GM12891 (cell line): ENCODE measurements at regions not wholly inside any gene's neighbourhood (a gene's known extent, or its start where the extent isn't known, plus 50 kb on each side); places are given as distances from the start of the nearest gene placed in this dataset.
A peak's percentile ranks its signal among the peaks of the same experiment; 100 is the strongest.

Experiments used
- DNase-seq: peaks from one replicate; pipeline ENCODE4 v3.0.0; 2011; ENCODE audit warnings: low spot score; ENCODE audit not compliant: insufficient read length
- FAIRE-seq: peaks from 2 replicates; lab custom pipeline; 2011; peaks lifted over from hg19 to GRCh38; lab: Jason Lieb, UNC
- PAX5 ChIP-seq: IDR thresholded peaks from 2 replicates; pipeline ENCODE4 v1.6.1; 2011; ENCODE audit warnings: low read length, moderate library complexity, mild to moderate bottlenecking; ENCODE audit not compliant: insufficient read depth, severe bottlenecking
- POLR2A ChIP-seq: IDR thresholded peaks from 2 replicates; pipeline ENCODE4 v1.6.1; 2011; ENCODE audit warnings: low read depth, low read length, control low read depth
- POLR2AphosphoS5 ChIP-seq: IDR thresholded peaks from 2 replicates; pipeline ENCODE4 v1.6.1; 2011; ENCODE audit warnings: low read depth, low read length, control low read depth
- POU2F2 ChIP-seq: IDR thresholded peaks from 2 replicates; pipeline ENCODE4 v1.6.1; 2011; ENCODE audit warnings: low read depth, mild to moderate bottlenecking, control low read depth, low read length, moderate library complexity
- SPI1 ChIP-seq: IDR thresholded peaks from 2 replicates; pipeline ENCODE4 v1.6.1; 2011; ENCODE audit warnings: low read depth, low read length, control low read depth
- TAF1 ChIP-seq: IDR thresholded peaks from 2 replicates; pipeline ENCODE4 v1.6.1; 2011; ENCODE audit warnings: low read depth, low read length, control low read depth

DNA sequence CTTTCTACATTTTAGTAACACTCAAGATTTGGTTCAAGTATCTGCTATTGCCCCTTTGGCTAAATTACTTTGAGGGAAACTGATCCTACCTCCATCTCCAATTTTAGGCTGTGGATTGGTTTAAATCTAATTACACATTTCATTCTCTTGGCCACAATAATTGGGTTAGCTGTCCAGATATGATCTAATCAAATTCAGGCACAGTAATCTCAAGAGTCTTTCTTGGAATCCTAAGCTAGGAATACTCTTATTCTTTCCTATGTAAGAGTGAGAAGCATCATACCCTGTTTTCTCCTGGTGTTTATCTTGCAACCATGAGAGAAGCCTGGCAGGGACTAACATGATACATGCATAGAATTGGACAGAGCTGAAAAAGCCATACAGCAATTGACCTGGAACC, 300.4 kb upstream of the MARCKS start:
- DNase-seq: no peak
- FAIRE-seq: no peak
- no peak for TF ChIP-seq TAF1
- no peak for TF ChIP-seq SPI1
- no peak for TF ChIP-seq POLR2AphosphoS5
- no peak for TF ChIP-seq POLR2A

- DNase-seq (no peak), FAIRE-seq (no peak)
- TF ChIP-seq PAX5 (no peak), SPI1 (no peak), POLR2AphosphoS5 (no peak), POLR2A (no peak), TAF1 (no peak), POU2F2 (no peak)
Observed at GRCh38 chr6:113558431-113558830, 298.7 kb upstream of the MARCKS start.

DNA sequence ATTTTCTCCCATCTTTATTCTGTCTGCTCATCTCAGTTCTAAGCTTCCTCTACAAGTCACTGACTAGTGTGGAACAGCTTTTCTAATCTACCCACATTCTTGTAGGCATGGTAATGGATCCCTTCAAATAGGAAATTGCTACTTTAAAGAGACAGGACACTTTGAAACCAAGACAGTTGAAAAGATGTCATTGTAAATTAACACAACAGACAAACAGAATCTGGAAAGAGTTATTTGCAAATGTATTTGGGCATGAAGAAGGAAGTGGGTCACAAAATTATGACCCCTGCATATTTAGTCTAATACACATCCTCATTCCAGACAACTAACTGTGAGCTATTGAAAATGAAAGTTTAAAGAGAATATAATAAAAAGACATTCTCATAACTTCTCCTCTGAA, 298.2 kb upstream of the MARCKS start:
- TF ChIP-seq PAX5 (no peak), POU2F2 (no peak)
- DNase-seq: no peak
- FAIRE-seq: no peak

DNA sequence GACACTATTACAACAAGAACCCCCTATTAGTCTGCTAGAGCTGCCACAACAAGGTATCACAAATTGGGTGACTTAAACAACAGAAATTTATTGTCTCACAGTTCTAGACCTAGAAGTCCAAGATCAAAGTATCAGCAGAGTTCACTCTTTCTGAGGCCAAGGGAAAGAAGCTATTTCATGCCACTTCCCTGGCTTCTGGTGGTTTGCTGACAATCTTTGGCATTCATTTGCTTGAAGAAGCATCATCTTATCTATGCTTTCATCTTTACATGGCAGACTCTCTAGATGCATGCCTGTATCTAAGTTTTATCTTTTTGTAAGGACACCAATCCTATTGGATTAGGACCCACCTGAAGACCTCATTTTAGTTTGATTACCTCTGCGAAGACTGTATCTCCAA, 296.8 kb upstream of the MARCKS start:
- no peak for TF ChIP-seq SPI1
- TF ChIP-seq POLR2A: no peak
- TF ChIP-seq POLR2AphosphoS5: no peak
- TF ChIP-seq TAF1: no peak
- TF ChIP-seq PAX5: no peak
- no peak for TF ChIP-seq POU2F2
- DNase-seq (no peak), FAIRE-seq (no peak)

DNA sequence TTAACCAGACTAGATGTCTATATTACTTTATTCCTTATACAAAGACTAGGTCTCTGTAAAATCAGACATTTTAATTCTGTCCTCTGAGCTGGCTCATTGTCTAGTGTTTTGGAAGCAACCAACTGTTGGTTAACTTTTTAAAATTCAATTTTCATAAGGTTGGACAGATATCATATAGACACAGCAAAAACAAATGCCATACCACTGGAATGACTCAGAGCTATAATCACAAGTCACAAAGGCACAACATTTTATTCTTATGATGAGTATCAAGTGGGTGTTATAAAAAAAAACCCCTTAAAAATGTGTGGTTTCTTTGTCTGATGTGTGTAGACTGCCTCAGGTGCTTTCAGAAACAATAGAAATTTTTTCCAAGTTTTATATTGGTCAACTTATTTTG, 296.2 kb upstream of the MARCKS start:
- no peak for TF ChIP-seq SPI1
- TF ChIP-seq TAF1: no peak
- TF ChIP-seq POLR2AphosphoS5: no peak
- no peak for TF ChIP-seq POLR2A
- no peak for TF ChIP-seq POU2F2
- no peak for TF ChIP-seq PAX5
- no peak for FAIRE-seq
- DNase-seq: no peak

DNA sequence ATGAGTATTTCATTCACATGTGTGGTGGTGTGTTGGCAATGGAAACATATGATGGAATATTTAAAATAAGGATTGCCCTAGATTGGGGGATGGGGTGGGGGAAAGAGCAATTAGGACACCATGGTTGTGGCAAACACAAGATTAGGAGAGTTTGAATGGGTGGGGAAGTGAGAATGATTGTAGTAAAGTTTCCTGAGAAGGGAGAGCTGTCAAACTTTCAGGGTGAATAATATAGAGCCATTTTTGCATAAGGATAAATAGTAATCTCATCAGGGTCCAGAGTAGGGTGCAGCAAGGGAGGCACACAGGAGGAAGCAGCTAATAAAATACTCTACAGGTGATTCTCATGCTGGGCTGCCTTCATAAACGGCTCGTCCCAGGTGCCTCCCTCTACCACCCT, 294.9 kb upstream of the MARCKS start:
- no peak for FAIRE-seq
- no peak for TF ChIP-seq TAF1
- no peak for TF ChIP-seq POU2F2
- TF ChIP-seq SPI1: peak; percentile 78
- TF ChIP-seq PAX5: no peak
- no peak for TF ChIP-seq POLR2A
- no peak for DNase-seq

GRCh38 chr6:113564371-113565171, 292.6 kb upstream of the MARCKS start:
- TF ChIP-seq POLR2AphosphoS5 (no peak), POU2F2 (no peak), SPI1 (no peak), TAF1 (no peak), PAX5 (no peak)
- DNase-seq: no peak
- FAIRE-seq: no peak

GRCh38 chr6:113565306-113565705, 291.8 kb upstream of the MARCKS start:
- FAIRE-seq: no peak
- TF ChIP-seq POLR2A (no peak), TAF1 (no peak), POU2F2 (no peak), SPI1 (no peak), PAX5 (no peak), POLR2AphosphoS5 (no peak)
- DNase-seq: no peak

DNA sequence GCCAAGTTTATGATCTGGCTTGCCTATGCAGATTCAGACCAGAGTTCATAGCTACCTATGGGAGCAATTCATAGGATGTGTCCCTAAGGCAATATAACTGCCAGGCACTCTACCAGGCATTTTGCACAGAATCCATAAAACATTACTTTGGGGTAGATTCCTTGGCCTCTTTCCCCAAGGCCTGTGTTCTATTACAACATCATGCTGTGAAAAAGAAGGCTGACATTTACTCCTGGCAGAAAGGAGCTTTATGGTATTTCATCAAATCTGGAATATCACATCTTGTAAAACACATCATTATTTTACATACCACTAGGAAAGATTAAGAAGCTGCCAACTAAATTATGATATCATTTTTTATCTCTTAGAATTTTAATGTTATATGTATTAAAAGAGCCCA, 287.0 kb upstream of the MARCKS start:
- TF ChIP-seq POU2F2 (no peak), POLR2AphosphoS5 (no peak), TAF1 (no peak), PAX5 (no peak), SPI1 (no peak), POLR2A (no peak)
- FAIRE-seq (no peak), DNase-seq (no peak)

- TF ChIP-seq SPI1 (no peak), POLR2A (no peak), PAX5 (no peak), POLR2AphosphoS5 (no peak), TAF1 (no peak), POU2F2 (no peak)
- DNase-seq (no peak), FAIRE-seq (no peak)
Observed at GRCh38 chr6:113570641-113571040, 286.5 kb upstream of the MARCKS start.
